Erythroblast (primary cell): ENCODE measurements at regions not wholly inside any gene's neighbourhood (a gene's known extent, or its start where the extent isn't known, plus 50 kb on each side); places are given as distances from the start of the nearest gene placed in this dataset.

ENCODE experiments used
- GATA1 ChIP-seq: IDR thresholded peaks from 2 replicates; pipeline ENCODE4 v1.6.1; 2011; ENCODE audit warnings: low read depth, mild to moderate bottlenecking, control low read depth, low read length, moderate library complexity
- POLR2A ChIP-seq: IDR thresholded peaks from 2 replicates; pipeline ENCODE4 v1.6.1; 2011; ENCODE audit warnings: mild to moderate bottlenecking, low read length

- no peak for TF ChIP-seq POLR2A
- TF ChIP-seq GATA1 = no peak
These were observed 51.0 kb upstream of the MKRN3 start for GRCh38 chr15:23514484-23514883.
